Stimulated activated CD8-positive, alpha-beta memory T cell treated with anti-CD3 and anti-CD28 coated beads, Interleukin-12 subunit alpha, Interleukin-12 subunit beta, amount 100 ng/mL, for 1 hour (primary cell): ENCODE measurements at regions not wholly inside any gene's neighbourhood (a gene's known extent, or its start where the extent isn't known, plus 50 kb on each side); places are given as distances from the start of the nearest gene placed in this dataset.
"Not testable (repeated sequence)": the region's sequence is repeated elsewhere in the genome, so short reads cannot be mapped to it uniquely, and the experiment has no call there.

Source experiments
- DNase-seq: peaks from one replicate; pipeline ENCODE4 v3.0.0-alpha.2; 2020; ENCODE audit warnings: low read depth

DNA sequence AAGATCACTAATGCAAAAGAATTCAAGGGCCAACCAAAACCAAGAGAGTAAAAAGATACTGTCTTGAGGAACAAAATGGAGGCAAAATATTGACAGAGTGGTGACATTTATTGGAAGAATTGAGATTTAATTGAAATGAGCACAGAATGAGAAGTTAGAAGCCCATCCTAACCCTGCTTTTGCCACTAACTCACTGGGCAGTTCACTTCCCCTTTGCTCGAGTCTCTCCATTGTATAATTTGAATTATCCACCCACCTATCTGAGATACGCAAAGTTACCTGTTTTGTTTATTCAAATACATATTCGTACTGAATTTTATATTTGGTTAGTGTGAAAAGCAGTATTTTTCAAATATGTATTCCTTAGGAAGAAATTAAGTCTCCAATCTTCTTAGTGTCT, 204.5 kb upstream of the PRDM1 start:
- no peak for DNase-seq

DNA sequence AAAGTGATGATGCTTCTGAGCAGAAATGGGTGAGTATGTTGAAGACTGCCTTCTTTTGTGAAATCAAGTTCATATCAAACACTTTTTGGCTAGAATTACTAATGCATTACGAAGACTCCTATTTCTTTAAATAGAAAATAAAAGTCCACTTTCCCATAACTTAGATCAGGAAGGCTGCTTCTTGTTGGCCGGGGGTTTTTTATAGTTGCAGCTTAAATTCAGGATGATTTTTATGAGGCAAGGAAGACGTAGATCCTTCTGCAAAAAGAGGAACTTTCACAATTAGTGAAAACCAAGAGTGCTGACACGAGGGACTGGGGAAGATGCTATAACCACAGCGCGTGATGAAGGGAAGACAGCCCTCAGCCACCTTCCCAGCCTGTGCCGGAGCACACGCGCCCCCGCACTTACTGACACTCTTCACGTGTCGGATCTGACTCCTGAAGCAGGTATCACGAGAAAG, 206.1 kb upstream of the PRDM1 start:
- DNase-seq: no peak

DNA sequence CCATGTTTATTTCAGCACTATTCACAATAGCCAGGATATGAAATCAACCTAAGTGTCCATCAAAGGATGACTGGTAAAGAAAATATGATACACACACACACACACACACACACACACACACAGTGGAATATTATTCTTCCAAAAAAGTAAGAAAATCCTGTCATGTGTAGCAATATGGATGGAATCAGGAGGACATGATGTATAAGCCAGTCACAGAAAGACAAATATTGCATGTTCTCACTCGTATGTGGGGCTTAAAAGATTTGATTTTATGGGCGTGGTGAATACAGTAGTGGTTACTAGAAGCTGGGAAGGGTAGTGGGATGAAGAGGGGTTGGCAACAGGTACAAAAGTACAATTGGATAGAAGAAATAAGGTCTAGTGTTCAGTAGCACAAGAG, 207.0 kb upstream of the PRDM1 start:
- no peak for DNase-seq

DNA sequence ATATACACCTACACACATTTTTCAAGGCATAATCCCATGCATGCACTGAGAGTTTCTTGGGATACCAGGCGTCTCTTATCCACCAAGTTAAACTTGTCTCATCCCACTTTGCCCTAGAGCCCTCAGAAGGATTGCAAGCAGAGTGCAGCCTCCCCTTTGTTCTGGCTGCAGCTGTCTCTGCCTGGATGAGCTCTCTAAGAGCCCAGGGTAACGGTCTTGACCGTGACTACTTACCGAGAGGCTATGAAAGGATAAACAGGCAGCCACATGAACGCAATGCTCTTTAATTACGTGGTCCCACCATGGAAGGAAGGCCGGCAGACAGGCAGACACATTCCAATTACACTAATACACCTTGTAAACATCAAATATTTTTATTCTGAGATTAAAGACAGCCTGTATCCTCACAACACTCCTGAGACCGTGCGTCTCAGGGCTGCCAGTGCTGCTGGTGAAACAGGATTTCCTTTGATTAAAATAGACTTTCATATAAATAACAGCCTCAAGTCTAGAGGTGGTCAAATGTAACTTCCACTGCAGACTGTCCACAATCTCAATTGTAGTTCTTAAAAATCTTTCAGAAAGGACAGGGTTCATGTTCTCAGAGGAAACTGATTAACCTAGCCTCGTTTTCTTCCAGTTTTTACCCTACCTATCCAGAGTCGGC, 210.0 kb upstream of the PRDM1 start:
- no peak for DNase-seq

DNA sequence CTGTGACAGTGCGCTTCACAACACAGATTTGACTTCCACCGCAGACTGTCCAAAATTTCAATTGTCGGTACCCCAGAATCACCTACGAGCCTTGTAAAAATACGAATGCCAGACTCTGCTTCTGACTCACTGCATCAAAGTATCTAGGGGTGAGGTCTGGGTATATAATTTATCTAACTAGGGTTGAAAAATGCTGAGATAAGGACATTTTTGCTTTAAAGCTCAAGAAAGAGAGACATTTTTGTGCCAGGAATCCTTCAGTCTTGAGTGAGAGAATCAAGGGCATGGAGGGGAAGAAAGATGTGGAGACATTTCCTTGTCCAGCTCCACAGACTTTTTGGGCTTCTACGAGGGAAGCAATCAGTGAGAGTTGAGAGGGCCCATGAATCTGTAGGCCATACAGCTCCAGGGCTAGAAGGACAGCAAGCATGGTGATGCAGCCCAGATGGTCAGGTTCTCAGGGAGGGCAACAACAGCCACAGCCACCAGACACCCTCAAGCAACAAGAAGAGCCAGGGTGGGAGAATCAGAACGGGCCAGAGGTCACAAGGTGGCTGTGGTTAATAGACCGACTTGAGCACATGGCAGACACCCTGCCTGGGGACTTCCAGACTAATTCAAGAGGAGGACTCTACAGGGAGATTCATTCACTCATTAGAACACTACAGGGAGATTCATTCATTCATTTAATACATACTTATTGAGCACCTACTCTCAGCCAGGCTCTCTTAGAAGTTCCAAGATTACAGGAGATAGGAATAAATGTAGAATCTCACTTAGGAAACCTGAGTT, 211.1 kb upstream of the PRDM1 start:
- DNase-seq: no peak

DNA sequence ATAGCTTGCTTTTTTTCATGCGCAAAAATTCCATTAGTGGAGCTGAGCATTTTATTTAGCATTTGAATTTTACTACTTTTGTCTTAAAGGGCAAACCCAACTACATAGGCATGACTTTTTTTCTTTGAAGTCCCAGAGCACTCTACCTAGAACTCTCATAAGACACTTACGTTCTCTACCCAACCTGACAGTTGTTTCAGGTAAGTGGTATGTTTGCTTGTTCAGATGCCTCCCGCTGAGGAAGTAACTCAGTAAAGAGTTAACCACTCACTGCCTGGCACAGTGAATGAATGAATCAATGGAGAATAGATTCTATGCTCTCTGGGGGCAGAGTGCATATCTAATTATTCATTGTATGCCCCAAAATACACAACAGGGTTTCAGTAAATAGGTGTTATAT, 212.3 kb upstream of the PRDM1 start:
- no peak for DNase-seq

DNA sequence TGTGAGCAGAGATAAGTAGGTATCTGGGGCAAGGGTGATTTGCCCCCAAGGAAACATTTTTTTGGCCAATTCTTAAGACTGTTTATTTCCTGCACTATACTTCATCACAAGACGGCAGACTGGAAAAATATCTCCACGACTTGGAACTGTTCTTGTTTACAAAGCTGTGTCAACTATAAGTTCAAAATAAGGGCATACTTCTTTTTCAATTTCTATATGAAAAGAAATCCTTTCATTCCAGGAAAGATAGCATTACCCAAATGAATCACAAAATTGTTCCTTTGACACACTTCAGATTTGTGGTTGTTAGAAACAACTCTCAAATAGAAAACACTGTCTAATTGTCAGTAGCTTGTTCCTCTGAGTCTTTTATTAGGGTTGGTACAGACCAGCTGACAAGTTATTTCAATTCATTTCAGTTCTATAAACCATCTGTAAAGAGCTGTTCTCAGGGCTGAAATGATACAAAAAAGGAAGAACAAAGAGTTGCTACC, 212.9 kb upstream of the PRDM1 start:
- DNase-seq: no peak

DNA sequence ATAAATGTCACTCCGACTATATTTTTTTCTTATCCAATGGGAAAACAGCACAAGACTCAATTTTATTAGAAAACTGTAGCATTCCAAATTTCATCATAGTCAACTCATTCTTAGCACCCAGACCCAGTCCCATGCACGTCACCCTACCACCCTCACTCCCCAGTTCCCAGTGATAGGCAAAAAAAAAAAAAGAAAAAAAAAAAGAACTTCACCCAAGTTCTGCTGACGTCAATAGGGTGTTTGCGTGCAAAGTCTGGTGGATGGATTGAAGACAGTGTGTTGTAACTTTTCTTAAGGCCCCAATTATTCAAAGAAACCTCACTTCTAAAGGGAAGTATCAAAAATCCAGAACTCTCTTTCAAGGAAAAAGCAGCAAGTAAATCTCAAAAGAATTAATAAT, 213.9 kb upstream of the PRDM1 start:
- no peak for DNase-seq

DNA sequence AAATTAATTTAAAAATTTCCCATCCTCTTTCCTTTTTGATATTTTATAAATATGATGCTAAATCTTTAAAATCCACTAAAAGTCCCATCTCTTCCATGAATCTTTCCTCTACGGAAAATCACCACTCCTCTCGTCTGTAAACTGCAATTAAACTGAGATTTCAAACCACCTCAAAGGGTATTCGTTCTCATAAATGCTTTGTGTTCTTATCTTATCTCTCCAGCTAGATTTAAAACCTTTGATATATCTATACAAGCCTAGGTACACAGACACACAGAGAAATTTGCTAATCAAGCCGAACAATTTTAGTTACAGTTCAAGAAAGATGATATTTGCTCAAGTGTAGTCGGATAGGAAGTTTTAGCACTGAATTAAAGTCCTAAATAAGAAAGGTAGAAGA, 214.6 kb upstream of the PRDM1 start:
- no peak for DNase-seq

DNA sequence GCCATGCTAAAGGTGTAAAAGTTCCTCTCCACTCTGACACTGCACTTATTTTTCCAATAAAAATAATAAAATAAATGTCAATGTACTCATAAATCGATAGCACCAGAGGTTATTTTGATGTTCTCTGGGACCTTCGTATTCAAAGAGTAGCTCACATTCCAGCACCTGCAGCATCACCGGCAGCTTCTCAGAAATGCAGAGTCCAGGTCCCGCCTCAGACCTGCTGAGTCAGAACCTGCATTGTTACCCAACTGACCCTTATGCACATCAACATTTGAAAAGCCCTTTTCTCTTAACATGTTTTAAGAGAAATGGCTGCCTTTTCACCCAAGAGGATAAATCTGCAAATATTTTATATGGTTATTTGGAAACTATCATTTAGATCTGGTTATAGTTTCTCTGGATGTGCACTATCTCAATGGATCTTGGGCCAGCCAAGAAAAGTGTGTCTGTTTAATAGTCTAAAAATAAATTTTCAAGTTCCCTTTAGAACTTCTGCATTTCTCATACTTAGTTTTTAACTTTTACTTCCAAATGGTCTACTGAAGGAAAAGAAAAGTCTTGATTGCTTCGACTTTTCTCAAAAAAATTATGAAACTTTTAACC, 216.2 kb upstream of the PRDM1 start:
- no peak for DNase-seq

DNA sequence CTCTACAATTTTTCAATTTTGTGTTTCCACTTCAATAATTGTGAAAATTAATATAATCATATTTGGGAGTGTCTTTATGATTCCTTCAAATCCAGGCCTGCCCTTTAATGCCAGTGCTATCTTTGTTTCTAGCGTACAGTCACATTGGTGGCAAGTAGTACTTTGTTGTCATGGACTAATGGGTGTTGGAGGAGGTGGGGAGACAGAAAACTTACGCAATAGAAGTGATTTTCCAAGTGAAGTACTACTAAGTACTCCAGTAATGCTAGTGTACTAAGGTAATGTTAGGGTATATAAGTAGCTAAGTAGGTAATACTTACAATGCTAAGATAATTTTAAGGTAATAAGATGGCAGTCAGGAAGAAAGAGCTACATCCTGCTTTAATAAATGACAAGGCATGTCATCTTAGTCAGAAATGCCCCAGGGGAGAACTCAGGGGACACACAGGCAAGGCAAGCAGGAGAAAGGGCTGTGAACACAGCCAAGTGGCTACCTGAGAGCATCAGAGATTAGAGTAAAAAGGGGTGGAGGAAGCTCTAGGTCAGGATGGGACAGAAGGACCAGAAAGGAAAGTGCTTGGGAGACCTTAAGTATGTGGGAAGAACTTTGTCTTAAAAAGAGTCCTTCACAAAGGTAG, 217.2 kb upstream of the PRDM1 start:
- DNase-seq: no peak

DNA sequence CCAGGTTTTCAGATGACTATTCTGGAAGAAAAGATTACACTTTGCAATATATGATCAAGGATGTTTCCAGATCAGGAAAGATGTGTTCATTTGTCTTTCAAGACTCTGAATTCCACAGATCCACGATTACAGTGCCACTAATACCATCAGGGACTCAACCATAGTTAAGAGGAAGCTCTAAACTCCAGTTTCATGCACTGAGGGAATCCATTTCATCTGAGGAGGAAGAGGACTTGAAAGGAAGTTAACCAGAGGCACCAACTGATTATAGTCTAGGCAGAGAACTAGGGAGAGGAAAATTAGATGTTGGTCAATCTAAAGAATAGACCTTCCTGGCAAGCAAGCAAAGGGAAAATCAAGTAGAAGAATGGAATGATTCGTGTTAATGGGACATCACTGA, 218.3 kb upstream of the PRDM1 start:
- no peak for DNase-seq

DNA sequence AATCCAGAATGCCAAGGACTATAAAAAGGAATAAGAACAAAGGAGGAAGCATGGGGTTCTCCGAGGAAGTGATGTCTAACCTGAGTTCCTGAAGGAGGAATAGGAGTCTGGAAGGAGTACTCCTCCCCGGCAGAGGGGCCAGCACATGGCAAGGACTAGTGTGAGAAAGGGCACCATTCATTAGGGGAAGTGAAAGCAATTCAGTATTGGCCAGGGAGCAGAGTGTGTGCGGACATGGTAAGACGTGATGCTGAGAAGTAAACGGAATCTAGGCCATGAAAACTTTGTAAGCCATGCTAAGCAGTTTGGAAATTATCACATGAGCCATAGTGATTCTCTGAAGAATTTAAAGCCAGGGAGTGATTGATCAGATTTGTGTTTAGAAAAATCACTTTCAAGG, 218.9 kb upstream of the PRDM1 start:
- DNase-seq: no peak

DNA sequence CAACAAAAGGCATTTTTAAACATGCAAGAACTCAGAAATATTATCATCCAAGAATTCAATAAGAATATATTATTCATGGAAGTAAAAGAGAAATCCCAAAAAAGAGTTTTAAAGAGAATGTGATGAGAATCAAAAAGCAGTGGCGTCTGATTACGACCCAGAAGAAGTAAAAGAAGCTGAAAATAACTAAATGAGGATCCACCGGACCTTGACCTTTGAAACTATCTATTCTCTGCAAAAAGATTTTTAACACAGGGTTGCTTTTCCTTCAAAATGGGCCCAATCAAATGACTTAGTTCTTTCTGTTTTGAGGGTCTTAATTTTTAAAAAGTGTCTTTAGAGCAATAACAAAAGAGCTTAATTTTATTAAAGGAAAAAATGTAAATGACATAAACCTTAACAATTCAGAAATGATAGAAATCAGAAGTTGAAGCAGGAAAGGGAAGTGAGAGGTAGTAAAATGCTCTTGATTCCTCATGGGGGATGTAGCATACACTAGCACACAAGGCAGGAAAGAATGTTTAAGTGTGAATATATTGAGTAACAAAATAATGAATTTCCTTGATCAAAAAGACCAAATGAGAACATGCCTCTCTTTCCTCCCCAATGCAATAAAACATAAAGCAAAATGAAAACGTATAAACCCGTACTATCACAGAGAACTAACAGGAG, 223.1 kb upstream of the PRDM1 start:
- no peak for DNase-seq

DNA sequence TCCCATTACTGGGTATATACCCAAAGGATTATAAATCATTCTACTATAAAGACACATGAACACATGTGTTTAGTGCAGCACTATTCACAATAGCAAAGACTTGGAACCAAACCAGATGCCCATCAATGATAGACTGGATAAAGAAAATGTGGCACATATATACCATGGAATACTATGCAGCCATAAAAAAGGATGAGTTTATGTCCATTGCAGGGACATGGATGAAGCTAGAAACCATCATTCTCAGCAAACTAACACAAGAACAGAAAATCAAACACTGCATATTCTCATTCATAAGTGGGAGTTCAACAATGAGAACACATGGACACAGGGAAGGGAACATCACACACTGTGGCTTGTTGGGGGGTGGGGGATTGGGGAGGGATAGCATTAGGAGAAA, 225.2 kb upstream of the PRDM1 start:
- not testable (repeated sequence) for DNase-seq

DNA sequence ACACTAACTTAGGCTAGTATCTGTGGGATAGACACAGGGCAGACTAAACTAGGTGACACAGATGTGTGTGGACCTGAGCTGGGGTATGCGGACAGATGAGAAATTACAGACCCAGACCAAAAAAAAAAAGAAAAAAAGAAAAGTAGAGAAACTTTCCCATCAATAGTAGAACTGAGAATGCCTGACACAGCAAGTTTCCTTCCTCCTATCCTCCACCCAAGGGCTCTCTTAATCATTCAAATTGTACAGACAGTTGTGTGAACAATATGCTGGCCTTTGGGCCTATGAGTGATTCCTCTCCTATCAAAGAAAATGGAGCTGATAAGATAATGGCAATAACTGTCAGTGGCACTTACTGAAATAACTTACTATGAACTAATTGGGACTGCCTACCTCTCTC, 226.7 kb upstream of the PRDM1 start:
- no peak for DNase-seq

DNA sequence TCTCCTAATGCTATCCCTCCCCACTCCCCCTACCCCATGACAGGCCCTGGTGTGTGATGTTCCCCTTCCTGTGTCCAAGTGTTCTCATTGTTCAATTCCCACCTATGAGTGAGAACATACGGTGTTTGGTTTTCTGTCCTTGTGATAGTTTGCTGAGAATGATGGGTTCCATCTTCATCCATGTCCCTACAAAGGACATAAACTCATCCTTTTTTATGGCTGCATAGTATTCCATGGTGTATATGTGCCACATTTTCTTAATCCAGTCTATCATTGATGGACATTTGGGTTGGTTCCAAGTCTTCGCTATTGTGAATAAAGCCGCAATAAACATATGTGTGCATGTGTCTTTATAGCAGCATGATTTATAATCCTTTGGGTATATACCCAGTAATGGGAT, 227.5 kb upstream of the PRDM1 start:
- not testable (repeated sequence) for DNase-seq

DNA sequence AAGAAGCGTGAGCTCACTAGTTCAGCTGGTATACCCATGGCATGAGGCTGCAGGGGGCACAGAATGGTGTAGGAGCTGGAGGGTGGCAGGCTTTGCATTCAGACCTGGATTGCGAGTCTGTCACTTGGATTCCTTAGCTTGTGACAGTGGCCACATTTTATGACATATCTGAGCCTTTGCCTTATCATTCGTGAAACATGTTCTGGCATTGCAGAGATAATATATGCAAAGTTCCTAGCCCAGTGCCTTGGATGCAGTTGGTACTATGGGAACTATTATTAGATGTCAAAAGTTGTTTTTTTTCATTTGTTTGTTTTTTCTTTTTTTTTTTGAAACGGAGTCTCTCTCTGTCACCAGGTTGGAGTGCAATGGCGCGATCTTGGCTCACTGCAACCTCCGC, 230.7 kb upstream of the PRDM1 start:
- no peak for DNase-seq

DNA sequence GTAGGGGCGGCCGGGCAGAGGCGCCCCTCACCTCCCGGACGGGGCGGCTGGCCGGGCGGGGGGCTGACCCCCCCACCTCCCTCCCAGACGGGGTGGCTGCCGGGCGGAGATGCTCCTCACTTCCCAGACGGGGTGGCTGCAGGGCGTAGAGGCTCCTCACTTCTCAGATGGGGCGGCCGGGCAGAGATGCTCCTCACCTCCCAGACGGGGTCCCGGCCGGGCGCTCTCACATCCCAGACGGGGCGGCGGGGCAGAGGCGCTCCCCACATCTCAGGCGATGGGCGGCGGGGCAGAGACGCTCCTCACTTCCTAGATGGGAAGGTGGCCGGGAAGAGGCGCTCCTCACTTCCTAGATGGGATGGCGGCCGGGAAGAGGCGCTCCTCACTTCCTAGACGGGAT, 232.2 kb upstream of the PRDM1 start:
- not testable (repeated sequence) for DNase-seq

DNA sequence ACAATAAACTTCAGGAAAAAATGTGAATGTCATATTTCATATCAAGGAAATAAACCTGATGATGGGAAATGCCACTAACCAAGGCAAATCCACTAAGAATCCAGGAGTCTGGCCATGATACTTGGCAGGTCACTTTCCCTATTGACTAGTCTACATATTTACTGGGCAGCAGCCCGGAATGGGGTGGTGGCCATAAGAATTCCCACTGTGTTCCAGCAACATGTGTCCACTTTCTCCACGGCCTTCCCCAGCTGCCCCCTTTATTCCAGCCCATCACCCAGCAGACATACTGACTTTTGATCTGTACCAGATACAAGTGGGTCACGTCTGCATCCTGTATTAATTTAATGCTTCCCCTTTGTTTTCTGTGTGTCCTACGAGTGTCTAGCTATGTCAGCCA, 234.5 kb upstream of the PRDM1 start:
- DNase-seq: no peak

DNA sequence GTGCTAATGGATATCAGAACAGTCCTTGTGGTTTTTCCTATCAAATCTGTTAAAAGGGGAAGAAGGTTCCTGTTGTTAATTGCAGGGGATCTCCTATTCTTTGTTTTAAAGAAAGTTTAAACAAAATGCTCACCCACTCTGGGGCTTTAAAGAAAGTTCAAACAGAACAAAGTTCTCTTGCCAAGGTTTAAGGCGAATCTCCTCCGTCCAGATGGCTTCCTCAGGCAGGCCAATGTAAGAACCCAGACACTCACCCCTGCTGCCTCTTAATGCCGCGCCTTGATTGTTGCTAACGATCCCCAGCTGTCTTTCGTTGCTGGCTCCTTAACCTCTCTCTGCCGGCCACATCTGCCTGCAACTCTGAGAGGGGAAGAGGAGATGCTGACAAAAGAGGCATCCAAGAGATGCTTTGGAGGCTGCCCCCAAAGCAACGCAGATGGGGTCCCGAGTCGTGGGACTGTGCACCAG, 235.0 kb upstream of the PRDM1 start:
- DNase-seq: no peak
